ENCODE measurements at regions not wholly inside any gene's neighbourhood (a gene's known extent, or its start where the extent isn't known, plus 50 kb on each side); places are given as distances from the start of the nearest gene placed in this dataset.

GRCh38 chr4:37124800-37125199 lies 119.7 kb upstream of the NWD2 start:
- DNase-seq = no peak

DNA sequence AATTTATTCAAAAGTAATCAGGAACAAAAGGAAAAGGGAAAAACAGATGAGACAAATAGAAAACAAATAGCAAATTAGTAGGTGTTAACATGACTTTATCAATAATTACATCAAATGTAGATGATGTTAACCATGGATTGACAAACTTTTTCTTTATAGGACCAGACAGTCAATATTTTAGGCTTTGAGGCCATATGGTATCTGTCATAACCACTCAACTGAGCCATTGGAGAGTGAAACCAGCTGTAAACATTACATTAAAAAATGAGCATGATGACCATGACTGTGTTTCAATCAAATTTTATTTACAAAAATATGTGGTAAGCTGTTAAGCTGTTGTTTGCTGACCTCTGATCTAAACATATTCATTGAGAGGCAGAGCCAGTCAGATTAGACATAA lies 118.5 kb upstream of the NWD2 start:
- no peak for DNase-seq

- no peak for DNase-seq
Measured at GRCh38 chr4:37130465-37130864, 114.1 kb upstream of the NWD2 start.

DNA sequence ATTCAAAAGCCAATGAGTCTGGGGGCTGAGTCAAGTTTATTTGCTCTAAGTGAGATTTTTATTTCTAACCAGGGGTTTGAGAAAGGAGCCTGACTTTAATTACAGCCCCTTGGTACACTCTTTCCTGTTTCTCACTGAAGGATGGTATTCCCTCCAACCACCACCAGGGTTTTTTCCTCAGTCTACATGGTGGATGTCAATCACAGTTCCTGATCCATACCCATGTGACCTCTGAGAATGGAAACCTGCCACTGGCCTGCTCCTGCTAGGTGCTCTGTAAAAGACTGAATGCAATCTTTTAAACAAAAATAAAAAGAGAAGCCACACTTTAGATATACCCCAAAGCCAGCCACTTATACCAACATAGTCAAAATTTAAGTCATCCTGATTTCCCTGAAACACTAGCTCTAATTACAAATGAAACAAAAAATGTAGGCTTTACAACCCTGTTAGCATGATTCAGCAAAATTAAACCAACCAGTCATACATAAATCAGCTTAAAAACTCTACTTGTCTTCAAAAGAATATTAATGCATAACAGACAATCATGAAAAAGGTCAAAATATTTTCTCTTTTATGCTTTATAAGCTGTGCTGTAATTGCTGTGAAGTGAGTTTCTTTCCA lies 112.1 kb upstream of the NWD2 start:
- DNase-seq = no peak

- no peak for DNase-seq
Measured at GRCh38 chr4:37132975-37133360, 111.6 kb upstream of the NWD2 start.

DNA sequence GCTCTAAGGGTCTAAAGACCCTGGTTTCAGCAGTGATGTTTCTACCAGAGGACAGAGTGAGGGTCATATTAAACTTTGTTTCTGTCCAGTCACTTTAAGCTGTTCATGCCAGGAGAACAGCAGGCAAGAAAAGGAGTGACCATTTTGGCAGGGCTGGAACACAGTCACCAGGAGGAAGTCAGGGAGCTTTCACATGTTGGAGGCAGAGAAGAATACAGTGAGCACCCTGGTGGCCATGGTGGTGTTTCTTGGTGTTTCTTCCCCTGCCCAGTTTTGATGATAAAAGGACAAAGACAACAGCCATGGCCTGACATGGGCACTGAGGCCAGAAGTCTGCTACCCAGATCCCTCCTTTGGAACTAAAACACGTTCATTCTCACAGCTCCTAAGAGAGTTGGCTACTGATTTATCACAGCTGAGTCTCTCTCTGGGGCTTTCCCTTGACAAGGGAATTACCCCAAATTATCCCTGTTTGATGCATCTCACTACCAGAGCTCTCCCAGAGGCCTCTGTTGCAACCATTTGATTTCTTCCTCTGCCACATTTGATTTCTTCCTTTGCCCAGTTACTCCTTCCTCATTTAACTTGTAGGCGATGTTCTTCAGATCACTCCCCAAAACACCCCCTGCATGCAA lies 106.4 kb upstream of the NWD2 start:
- no peak for DNase-seq

DNA sequence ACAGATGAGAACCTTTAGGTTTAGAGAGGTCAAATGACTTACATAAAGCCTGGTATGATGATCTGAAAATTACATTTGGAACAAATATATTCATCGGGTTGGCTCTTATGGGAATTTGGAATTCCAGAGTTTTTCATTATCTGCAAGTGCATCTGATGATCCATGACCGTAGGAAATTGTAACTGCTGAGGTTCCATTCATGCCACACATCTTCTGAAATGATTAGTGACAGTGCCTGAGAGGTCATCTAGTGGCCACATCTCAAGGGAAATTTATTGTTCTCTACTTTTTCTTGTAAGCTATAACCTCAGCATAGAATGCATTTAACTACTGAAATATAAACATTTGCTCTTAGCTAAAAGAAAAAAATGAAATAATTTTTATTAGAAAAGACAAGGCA lies 105.8 kb upstream of the NWD2 start:
- no peak for DNase-seq

- DNase-seq = no peak
Measured at GRCh38 chr4:37139987-37140386, 104.6 kb upstream of the NWD2 start.

DNA sequence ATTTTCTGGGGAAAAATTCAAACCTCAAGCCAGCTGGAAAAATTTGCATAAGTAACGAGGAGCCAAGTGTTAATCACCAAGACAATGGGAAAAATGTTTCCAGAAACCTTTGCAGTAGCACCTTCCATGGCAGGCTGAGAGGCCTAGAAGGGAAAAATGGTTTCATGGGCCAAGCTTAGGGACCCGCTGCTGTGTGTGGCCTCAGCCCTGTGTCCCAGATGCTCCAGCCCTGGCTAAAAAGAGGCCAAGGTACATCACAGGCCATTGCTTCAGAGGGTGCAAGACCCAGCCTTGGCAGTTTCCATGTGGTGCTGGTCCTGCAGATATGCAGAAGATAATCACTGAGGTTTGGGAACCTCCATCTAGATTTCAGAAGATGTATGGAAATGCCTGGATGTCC lies 98.3 kb upstream of the NWD2 start:
- DNase-seq = no peak

DNA sequence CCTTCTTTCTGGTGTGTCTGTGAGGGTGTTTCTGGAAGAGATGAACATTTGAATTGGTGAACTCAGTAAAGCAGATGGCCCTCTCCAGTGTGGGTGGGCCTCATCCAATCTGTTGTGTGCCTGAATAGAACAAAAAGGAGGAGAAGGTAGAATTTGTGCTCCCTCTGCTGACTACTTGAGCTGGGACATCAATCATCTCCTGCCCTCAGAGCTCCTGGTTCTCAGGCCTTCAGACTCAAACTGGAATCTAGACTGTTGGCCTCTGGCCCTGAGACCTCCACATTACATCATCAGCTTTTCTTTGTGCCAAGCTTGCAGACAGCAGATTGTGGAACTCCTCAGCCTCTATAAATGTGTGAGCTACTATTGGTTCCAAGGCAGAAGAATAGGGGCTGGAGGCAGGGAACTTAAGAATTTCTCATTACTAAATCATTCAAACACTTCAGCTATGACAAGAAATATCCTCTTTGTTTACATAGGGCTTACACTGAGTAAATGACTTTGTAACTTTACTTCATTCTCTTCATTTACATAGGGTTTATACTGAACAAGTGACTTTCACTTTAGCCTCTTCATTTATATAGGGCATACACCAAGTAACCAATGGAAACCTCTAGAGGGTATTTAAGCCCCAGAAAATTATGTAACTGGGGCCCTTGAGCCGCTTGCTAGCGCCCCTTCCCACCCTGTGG lies 86.9 kb upstream of the NWD2 start:
- DNase-seq = no peak

DNA sequence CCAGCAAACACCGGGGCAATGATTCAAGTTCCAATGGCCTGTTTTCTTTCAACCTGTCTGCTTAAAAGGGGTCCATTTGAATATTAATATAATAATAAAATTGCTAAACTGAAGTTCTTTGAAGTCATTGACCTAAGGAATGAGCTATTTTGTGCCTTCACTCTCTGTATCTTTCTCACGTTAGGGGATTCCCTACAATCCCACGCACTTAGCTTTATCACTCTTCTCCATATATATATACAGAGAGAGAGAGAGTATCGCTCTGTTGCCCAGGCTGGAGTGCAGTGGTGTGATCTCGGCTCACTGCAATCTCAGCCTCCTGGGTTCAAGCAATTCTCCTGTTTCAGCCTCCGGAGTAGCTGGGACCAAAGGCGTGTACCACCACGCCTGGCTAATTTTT lies 83.9 kb upstream of the NWD2 start:
- no peak for DNase-seq

- no peak for DNase-seq
Measured at GRCh38 chr4:37165844-37166243, 78.7 kb upstream of the NWD2 start.

- no peak for DNase-seq
Measured at GRCh38 chr4:37169956-37170355, 74.6 kb upstream of the NWD2 start.

DNA sequence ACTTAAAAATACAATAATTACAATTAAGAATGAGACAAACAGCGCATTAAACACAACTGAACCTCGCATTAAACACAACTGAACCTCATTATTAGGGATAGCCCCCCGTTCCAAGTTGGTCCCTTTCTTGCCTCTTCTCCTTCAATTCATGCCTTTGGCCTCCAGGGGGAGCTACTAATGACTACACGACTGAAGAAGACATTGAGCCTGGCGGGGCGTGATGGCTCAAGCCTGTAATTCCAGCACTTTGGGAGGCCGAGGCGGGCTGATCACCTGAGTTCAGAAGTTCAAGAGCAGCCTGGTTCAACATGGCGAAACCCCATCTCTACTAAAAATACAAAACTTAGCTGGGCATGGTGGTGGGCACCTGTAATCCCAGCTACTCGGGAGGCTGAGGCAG lies 56.4 kb upstream of the NWD2 start:
- DNase-seq = no peak
